Left ventricle myocardium inferior (tissue), 1 donor: ENCODE measurements at regions not wholly inside any gene's neighbourhood (a gene's known extent, or its start where the extent isn't known, plus 50 kb on each side); places are given as distances from the start of the nearest gene placed in this dataset.

Source experiments
- DNase-seq: peaks from one replicate; pipeline ENCODE4 v3.0.0-alpha.2; 2020
- H3K27ac ChIP-seq: fragments of 200-600 bp; replicated peaks from 2 replicates; pipeline ENCODE4 v1.8.0; 2021
- H3K27me3 ChIP-seq: fragments of 200-600 bp; 2 replicates; pipeline ENCODE4 v1.8.0; 2021; ENCODE audit warnings: low read depth
- H3K36me3 ChIP-seq: fragments of 200-600 bp; 2 replicates; pipeline ENCODE4 v1.8.0; 2021
- H3K4me1 ChIP-seq: fragments of 200-600 bp; 2 replicates; pipeline ENCODE4 v1.8.0; 2021
- H3K4me3 ChIP-seq: fragments of 200-600 bp; 2 replicates; pipeline ENCODE4 v1.8.0; 2021; ENCODE audit warnings: mild to moderate bottlenecking, moderate library complexity
- H3K9me3 ChIP-seq: fragments of 200-600 bp; replicated peaks from 2 replicates; pipeline ENCODE4 v1.8.0; 2021
- CTCF ChIP-seq: fragments of 200-600 bp; IDR thresholded peaks from 2 replicates; pipeline ENCODE4 v1.8.0; 2021; ENCODE audit warnings: antibody characterized with exemption, mild to moderate bottlenecking, borderline replicate concordance
- intact Hi-C: fragments of 100-400 bp; cut with micrococcal nuclease; formaldehyde crosslinking; loops from one replicate; pipeline ENCODE4 v1.11.0; 2022
- donor health status: DM: no; HTN: yes; CAD: no; lungs with severe emphysema.

GRCh38 chr9:108356806-108357205 is 499.0 kb downstream of the ACTL7B start:
- TF ChIP-seq CTCF = no peak
- Histone ChIP-seq H3K4me3 (no peak overlapping the region), H3K36me3 (no peaks in the 10 kb centered on the region), H3K9me3 (no peaks in the 10 kb centered on the region), H3K4me1 (no peaks in the 10 kb centered on the region), H3K27me3 (no peaks in the 10 kb centered on the region), H3K27ac (no peak overlapping the region)
- intact Hi-C loops = no loop called here
- DNase-seq = no peak

- Histone ChIP-seq H3K4me3 (no peak overlapping the region), H3K27ac (no peak overlapping the region), H3K36me3 (no peaks in the 10 kb centered on the region), H3K9me3 (no peaks in the 10 kb centered on the region), H3K4me1 (no peaks in the 10 kb centered on the region), H3K27me3 (no peaks in the 10 kb centered on the region)
- no peak for DNase-seq
- TF ChIP-seq CTCF = no peak
- intact Hi-C loops = no loop called here
Measured at GRCh38 chr9:108351571-108351970, 504.2 kb downstream of the ACTL7B start.

GRCh38 chr9:108347463-108348188 is 508.2 kb downstream of the ACTL7B start:
- TF ChIP-seq CTCF = no peak
- H3K27ac ChIP-seq = no peak overlapping the region
- no peaks in the 10 kb centered on the region for H3K27me3 ChIP-seq
- no peak for DNase-seq
- no peaks in the 10 kb centered on the region for H3K4me1 ChIP-seq
- no peaks in the 10 kb centered on the region for H3K36me3 ChIP-seq
- no peaks in the 10 kb centered on the region for H3K9me3 ChIP-seq
- intact Hi-C loops = no loop called here
- no peak overlapping the region for H3K4me3 ChIP-seq

GRCh38 chr9:108345826-108346225 is 510.0 kb downstream of the ACTL7B start:
- intact Hi-C loops = no loop called here
- no peak overlapping the region for H3K27ac ChIP-seq
- no peaks in the 10 kb centered on the region for H3K27me3 ChIP-seq
- no peak overlapping the region for H3K4me3 ChIP-seq
- no peaks in the 10 kb centered on the region for H3K4me1 ChIP-seq
- no peak for TF ChIP-seq CTCF
- H3K36me3 ChIP-seq = no peaks in the 10 kb centered on the region
- DNase-seq = no peak
- H3K9me3 ChIP-seq = no peaks in the 10 kb centered on the region

- DNase-seq = no peak
- Histone ChIP-seq H3K36me3 (no peaks in the 10 kb centered on the region), H3K27me3 (no peaks in the 10 kb centered on the region), H3K27ac (no peak overlapping the region), H3K4me1 (no peaks in the 10 kb centered on the region), H3K9me3 (no peaks in the 10 kb centered on the region), H3K4me3 (no peak overlapping the region)
- TF ChIP-seq CTCF = no peak
- intact Hi-C loops = no loop called here
Measured at GRCh38 chr9:108339251-108339650, 516.5 kb downstream of the ACTL7B start.
